ENCODE measurements at regions not wholly inside any gene's neighbourhood (a gene's known extent, or its start where the extent isn't known, plus 50 kb on each side); places are given as distances from the start of the nearest gene placed in this dataset.

DNA sequence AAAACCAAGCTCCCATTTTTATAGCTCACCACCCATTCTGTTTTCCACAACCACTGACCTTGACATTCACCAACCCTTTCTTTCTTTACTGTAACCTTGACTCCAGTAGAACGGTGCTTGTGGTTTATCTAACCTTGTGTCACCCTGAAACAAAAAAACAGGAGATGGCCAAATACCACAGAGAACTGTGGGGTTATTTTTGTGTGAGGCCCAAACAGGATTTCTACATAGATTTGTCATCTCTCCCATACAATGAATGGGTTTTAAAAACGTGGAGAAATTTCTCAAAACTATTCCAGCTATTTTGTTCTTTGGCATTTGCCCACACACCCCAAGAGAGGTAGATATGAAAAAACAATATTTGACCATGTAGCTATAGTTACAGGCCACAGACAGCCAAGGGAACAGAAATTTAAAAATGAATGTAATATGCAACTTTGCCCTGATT, 231.3 kb upstream of the TANK start:
- Histone ChIP-seq H3K9ac (ENCODE audit: control insufficient read depth, extremely low read depth, insufficient read depth, low read length) (no peak overlapping the region), H3K4me2 (ENCODE audit: control insufficient read depth, extremely low read depth, insufficient read depth, low read depth, low read length) (no peak overlapping the region), H3K9me1 (ENCODE audit: control insufficient read depth, extremely low read depth, insufficient read depth, low read length) (no peaks in the 10 kb centered on the region), H3K27ac (ENCODE audit: control insufficient read depth, insufficient read depth, low read length) (no peak overlapping the region), H3K4me3 (ENCODE audit: control insufficient read depth in 2 of 3, extremely low read depth in 1 of 3, insufficient read depth in 2 of 3, low read depth in 1 of 3, low read length in 3 of 3) (no peak overlapping the region), H3K4me1 (ENCODE audit: control insufficient read depth, extremely low read depth, insufficient read depth, low read length) (no peaks in the 10 kb centered on the region), H3K9me3 (ENCODE audit: control insufficient read depth, low read depth, low read length) (no peaks in the 10 kb centered on the region), H4K20me1 (ENCODE audit: control insufficient read depth, extremely low read depth, insufficient read depth, low read length) (no peaks in the 10 kb centered on the region), H3K79me2 (ENCODE audit: control insufficient read depth, insufficient read depth, low read length) (no peaks in the 10 kb centered on the region), H3K36me3 (ENCODE audit: control insufficient read depth in 2 of 2, extremely low read depth in 1 of 2, insufficient read depth in 2 of 2, low read length in 2 of 2) (no peaks in the 10 kb centered on the region), H2AFZ (ENCODE audit: control insufficient read depth, low read length) (no peak overlapping the region), H3K27me3 (ENCODE audit: control insufficient read depth, extremely low read depth, insufficient read depth, low read length) (no peaks in the 10 kb centered on the region)
- DNase-seq (ENCODE audit: low read depth, low spot score) = no peak
- TF ChIP-seq, protein P1, sequence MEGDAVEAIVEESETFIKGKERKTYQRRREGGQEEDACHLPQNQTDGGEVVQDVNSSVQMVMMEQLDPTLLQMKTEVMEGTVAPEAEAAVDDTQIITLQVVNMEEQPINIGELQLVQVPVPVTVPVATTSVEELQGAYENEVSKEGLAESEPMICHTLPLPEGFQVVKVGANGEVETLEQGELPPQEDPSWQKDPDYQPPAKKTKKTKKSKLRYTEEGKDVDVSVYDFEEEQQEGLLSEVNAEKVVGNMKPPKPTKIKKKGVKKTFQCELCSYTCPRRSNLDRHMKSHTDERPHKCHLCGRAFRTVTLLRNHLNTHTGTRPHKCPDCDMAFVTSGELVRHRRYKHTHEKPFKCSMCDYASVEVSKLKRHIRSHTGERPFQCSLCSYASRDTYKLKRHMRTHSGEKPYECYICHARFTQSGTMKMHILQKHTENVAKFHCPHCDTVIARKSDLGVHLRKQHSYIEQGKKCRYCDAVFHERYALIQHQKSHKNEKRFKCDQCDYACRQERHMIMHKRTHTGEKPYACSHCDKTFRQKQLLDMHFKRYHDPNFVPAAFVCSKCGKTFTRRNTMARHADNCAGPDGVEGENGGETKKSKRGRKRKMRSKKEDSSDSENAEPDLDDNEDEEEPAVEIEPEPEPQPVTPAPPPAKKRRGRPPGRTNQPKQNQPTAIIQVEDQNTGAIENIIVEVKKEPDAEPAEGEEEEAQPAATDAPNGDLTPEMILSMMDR (optimal IDR thresholded peaks at IDR 0.05 in 1 of 3, IDR thresholded peaks at IDR 0.05 in 1 of 3, conservative IDR thresholded peaks at IDR 0.05 in 1 of 3; ENCODE audit: extremely low read depth in 1 of 3, insufficient read depth in 2 of 3, low read length in 3 of 3) = no peak
- no peak for TF ChIP-seq EZH2 (IDR thresholded peaks at IDR 0.05; ENCODE audit: low read length)
- dilution Hi-C loops (cut with MboI; ENCODE audit: extremely low pct_ligation_motif_present, low sequenced_read_pairs) = no loop called here
- no peak for FAIRE-seq

- H3K9me3 ChIP-seq (ENCODE audit: control insufficient read depth, low read depth, low read length) = no peaks in the 10 kb centered on the region
- no peak overlapping the region for H3K4me3 ChIP-seq (ENCODE audit: control insufficient read depth in 2 of 3, extremely low read depth in 1 of 3, insufficient read depth in 2 of 3, low read depth in 1 of 3, low read length in 3 of 3)
- H3K4me2 ChIP-seq (ENCODE audit: control insufficient read depth, extremely low read depth, insufficient read depth, low read depth, low read length) = no peak overlapping the region
- no peaks in the 10 kb centered on the region for H3K9me1 ChIP-seq (ENCODE audit: control insufficient read depth, extremely low read depth, insufficient read depth, low read length)
- H3K27ac ChIP-seq (ENCODE audit: control insufficient read depth, insufficient read depth, low read length) = no peak overlapping the region
- FAIRE-seq = no peak
- dilution Hi-C loops (cut with MboI; ENCODE audit: extremely low pct_ligation_motif_present, low sequenced_read_pairs) = no loop called here
- no peak for DNase-seq (ENCODE audit: low read depth, low spot score)
- no peak overlapping the region for H2AFZ ChIP-seq (ENCODE audit: control insufficient read depth, low read length)
- no peak overlapping the region for H3K9ac ChIP-seq (ENCODE audit: control insufficient read depth, extremely low read depth, insufficient read depth, low read length)
- no peaks in the 10 kb centered on the region for H4K20me1 ChIP-seq (ENCODE audit: control insufficient read depth, extremely low read depth, insufficient read depth, low read length)
- H3K36me3 ChIP-seq (ENCODE audit: control insufficient read depth in 2 of 2, extremely low read depth in 1 of 2, insufficient read depth in 2 of 2, low read length in 2 of 2) = no peaks in the 10 kb centered on the region
- TF ChIP-seq, protein P1 (optimal IDR thresholded peaks at IDR 0.05 in 1 of 3, IDR thresholded peaks at IDR 0.05 in 1 of 3, conservative IDR thresholded peaks at IDR 0.05 in 1 of 3; ENCODE audit: extremely low read depth in 1 of 3, insufficient read depth in 2 of 3, low read length in 3 of 3) = no peak
- TF ChIP-seq EZH2 (IDR thresholded peaks at IDR 0.05; ENCODE audit: low read length) = no peak
- H3K4me1 ChIP-seq (ENCODE audit: control insufficient read depth, extremely low read depth, insufficient read depth, low read length) = no peaks in the 10 kb centered on the region
- H3K27me3 ChIP-seq (ENCODE audit: control insufficient read depth, extremely low read depth, insufficient read depth, low read length) = no peaks in the 10 kb centered on the region
- H3K79me2 ChIP-seq (ENCODE audit: control insufficient read depth, insufficient read depth, low read length) = no peaks in the 10 kb centered on the region
These were observed 228.7 kb upstream of the TANK start for GRCh38 chr2:160931531-160931930.

Measured in keratinocyte (primary cell).